GM12875 (cell line): ENCODE measurements at regions not wholly inside any gene's neighbourhood (a gene's known extent, or its start where the extent isn't known, plus 50 kb on each side); places are given as distances from the start of the nearest gene placed in this dataset.
"Not testable (repeated sequence)": the region's sequence is repeated elsewhere in the genome, so short reads cannot be mapped to it uniquely, and the experiment has no call there.

ENCODE experiments used
- H3K4me3 ChIP-seq: one replicate; pipeline ENCODE4 v1.5.1; 2011; ENCODE audit warnings: low read depth, low read length, control low read depth
- TF ChIP-seq, protein P1 (sequence below): IDR thresholded peaks from 2 replicates; pipeline ENCODE4 v1.5.1; 2011; ENCODE audit warnings: low read depth, mild to moderate bottlenecking, control low read depth, inconsistent platforms, low read length, moderate library complexity, borderline replicate concordance; ENCODE audit not compliant: insufficient read depth

GRCh38 chr12:67486671-67487070, 161.9 kb upstream of the DYRK2 start:
- TF ChIP-seq, protein P1, sequence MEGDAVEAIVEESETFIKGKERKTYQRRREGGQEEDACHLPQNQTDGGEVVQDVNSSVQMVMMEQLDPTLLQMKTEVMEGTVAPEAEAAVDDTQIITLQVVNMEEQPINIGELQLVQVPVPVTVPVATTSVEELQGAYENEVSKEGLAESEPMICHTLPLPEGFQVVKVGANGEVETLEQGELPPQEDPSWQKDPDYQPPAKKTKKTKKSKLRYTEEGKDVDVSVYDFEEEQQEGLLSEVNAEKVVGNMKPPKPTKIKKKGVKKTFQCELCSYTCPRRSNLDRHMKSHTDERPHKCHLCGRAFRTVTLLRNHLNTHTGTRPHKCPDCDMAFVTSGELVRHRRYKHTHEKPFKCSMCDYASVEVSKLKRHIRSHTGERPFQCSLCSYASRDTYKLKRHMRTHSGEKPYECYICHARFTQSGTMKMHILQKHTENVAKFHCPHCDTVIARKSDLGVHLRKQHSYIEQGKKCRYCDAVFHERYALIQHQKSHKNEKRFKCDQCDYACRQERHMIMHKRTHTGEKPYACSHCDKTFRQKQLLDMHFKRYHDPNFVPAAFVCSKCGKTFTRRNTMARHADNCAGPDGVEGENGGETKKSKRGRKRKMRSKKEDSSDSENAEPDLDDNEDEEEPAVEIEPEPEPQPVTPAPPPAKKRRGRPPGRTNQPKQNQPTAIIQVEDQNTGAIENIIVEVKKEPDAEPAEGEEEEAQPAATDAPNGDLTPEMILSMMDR = no peak

GRCh38 chr12:67488349-67488748, 160.2 kb upstream of the DYRK2 start:
- H3K4me3 ChIP-seq = not testable (repeated sequence)

More at GRCh38 chr12:67486671-67487070, 161.9 kb upstream of the DYRK2 start:
- H3K4me3 ChIP-seq = no peak overlapping the region

DNA sequence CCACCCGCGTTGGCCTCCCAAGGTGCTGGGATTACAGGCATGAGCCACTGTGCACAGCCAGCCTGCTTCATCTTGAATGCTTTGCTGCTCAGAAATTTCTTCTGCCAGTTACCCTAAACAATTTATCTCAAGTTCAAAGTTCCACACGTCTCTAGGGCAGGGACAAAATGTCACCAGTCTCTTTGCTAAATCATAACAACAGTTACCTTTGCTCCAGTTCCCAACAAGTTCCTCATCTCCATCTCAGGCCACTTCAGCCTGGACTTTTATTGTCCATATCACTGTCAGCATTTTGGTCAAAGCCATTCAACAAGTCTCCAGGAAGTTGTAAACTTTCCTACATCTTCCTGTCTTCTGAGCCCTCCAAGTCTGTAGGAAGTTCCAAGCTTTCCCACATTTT, 159.5 kb upstream of the DYRK2 start:
- no peak overlapping the region for H3K4me3 ChIP-seq
- TF ChIP-seq, protein P1 = no peak

- TF ChIP-seq, protein P1 = no peak
- no peak overlapping the region for H3K4me3 ChIP-seq
These were observed 152.0 kb upstream of the DYRK2 start for GRCh38 chr12:67496581-67496980.

DNA sequence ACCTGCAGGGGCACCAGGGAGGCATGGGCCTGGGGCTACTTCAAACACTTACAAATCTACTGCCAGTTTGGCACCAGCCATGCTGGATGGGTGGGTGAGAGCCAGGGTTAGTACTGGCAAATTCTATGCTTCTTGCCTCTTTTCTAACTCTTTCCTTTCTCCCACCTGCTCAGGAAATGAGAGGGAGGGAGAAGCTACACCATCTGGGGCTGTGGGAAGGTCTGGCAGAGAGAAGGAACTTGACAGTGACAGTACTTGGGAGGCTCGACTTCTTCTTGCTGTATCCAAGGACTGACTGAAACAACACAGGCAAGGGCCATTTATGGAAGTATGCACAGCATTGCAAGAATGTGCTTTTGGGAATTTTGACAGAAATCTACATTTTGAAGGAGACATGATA, 149.6 kb upstream of the DYRK2 start:
- TF ChIP-seq, protein P1 = no peak
- H3K4me3 ChIP-seq = no peak overlapping the region

- no peak overlapping the region for H3K4me3 ChIP-seq
- TF ChIP-seq, protein P1 = no peak
These were observed 147.2 kb upstream of the DYRK2 start for GRCh38 chr12:67501362-67501761.

DNA sequence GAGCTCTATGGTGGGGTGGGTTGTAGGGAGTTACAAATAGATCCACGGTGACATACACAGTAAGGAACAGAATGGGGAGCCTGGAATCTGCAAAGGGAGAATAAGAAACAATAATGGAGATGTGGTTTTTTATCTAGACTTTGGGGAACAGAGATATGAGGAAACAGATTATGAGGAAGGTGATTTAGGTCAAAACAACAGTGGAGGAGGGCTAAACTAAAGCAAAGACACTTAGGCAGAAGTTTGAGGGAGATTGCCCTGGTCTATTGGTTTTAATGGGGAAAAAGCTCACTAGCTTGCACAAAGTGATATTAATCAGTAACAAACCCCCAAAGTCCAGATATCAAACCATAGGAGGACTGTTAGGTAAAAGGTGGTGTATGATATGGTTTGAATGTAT, 144.5 kb upstream of the DYRK2 start:
- H3K4me3 ChIP-seq = no peak overlapping the region
- TF ChIP-seq, protein P1 = no peak

- no peak overlapping the region for H3K4me3 ChIP-seq
- TF ChIP-seq, protein P1 = no peak
These were observed 141.8 kb upstream of the DYRK2 start for GRCh38 chr12:67506739-67507138.
